ENCODE measurements at regions not wholly inside any gene's neighbourhood (a gene's known extent, or its start where the extent isn't known, plus 50 kb on each side); places are given as distances from the start of the nearest gene placed in this dataset.

- Histone ChIP-seq H3K27me3 (replicated peaks; ENCODE audit: insufficient read depth, low read depth, low read length, poor library complexity) (peaks cover 10% of the 10 kb centered on the region), H3K4me3 (ENCODE audit: low read depth, low read length, poor library complexity, severe bottlenecking) (no peak overlapping the region), H3K36me3 (ENCODE audit: insufficient read depth, low read length, poor library complexity, severe bottlenecking) (no peaks in the 10 kb centered on the region), H3K9me3 (ENCODE audit: low read depth, low read length, poor library complexity, severe bottlenecking) (no peaks in the 10 kb centered on the region), H3K27ac (ENCODE audit: low read depth, low read length, poor library complexity, severe bottlenecking) (no peak overlapping the region), H3K4me1 (ENCODE audit: insufficient read depth, low read length, poor library complexity, severe bottlenecking) (no peaks in the 10 kb centered on the region)
- ChIA-PET CTCF (no interaction called here), POLR2A (ENCODE audit: low non-redundant PET) (no interaction called here)
- no peak for TF ChIP-seq EZH2 (IDR thresholded peaks at IDR 0.05; ENCODE audit: borderline replicate concordance, low read depth, low read length, poor library complexity, severe bottlenecking)
- TF ChIP-seq CTCF (conservative IDR thresholded peaks at IDR 0.05; ENCODE audit: low read depth, low read length), result no peak
- intact Hi-C loops (cut with micrococcal nuclease; ENCODE audit: unreplicated experiment), result no loop called here
- BruUV-seq (replicated peaks), result no TSS peak
- DNase-seq (ENCODE audit: low spot score), result no peak
These were observed 93.6 kb upstream of the SSTR4 start for GRCh38 chr20:22941550-22941949.

- ChIA-PET POLR2A (ENCODE audit: low non-redundant PET) (no interaction called here), CTCF (no interaction called here)
- Histone ChIP-seq H3K27me3 (replicated peaks; ENCODE audit: insufficient read depth, low read depth, low read length, poor library complexity) (peaks cover 7% of the 10 kb centered on the region), H3K27ac (ENCODE audit: low read depth, low read length, poor library complexity, severe bottlenecking) (no peak overlapping the region), H3K4me3 (ENCODE audit: low read depth, low read length, poor library complexity, severe bottlenecking) (no peak overlapping the region), H3K4me1 (ENCODE audit: insufficient read depth, low read length, poor library complexity, severe bottlenecking) (no peaks in the 10 kb centered on the region), H3K9me3 (ENCODE audit: low read depth, low read length, poor library complexity, severe bottlenecking) (no peaks in the 10 kb centered on the region), H3K36me3 (ENCODE audit: insufficient read depth, low read length, poor library complexity, severe bottlenecking) (no peaks in the 10 kb centered on the region)
- intact Hi-C loops (cut with micrococcal nuclease; ENCODE audit: unreplicated experiment), result no loop called here
- no peak for DNase-seq (ENCODE audit: low spot score)
- no peak for TF ChIP-seq EZH2 (IDR thresholded peaks at IDR 0.05; ENCODE audit: borderline replicate concordance, low read depth, low read length, poor library complexity, severe bottlenecking)
- no peak for TF ChIP-seq CTCF (conservative IDR thresholded peaks at IDR 0.05; ENCODE audit: low read depth, low read length)
- no TSS peak for BruUV-seq (replicated peaks)
These were observed 92.4 kb upstream of the SSTR4 start for GRCh38 chr20:22942742-22943141.

- Histone ChIP-seq H3K4me3 (ENCODE audit: low read depth, low read length, poor library complexity, severe bottlenecking) (no peak overlapping the region), H3K4me1 (ENCODE audit: insufficient read depth, low read length, poor library complexity, severe bottlenecking) (no peaks in the 10 kb centered on the region), H3K36me3 (ENCODE audit: insufficient read depth, low read length, poor library complexity, severe bottlenecking) (no peaks in the 10 kb centered on the region), H3K27ac (ENCODE audit: low read depth, low read length, poor library complexity, severe bottlenecking) (no peak overlapping the region), H3K27me3 (replicated peaks; ENCODE audit: insufficient read depth, low read depth, low read length, poor library complexity) (peaks cover 7% of the 10 kb centered on the region), H3K9me3 (ENCODE audit: low read depth, low read length, poor library complexity, severe bottlenecking) (no peaks in the 10 kb centered on the region)
- ChIA-PET POLR2A (ENCODE audit: low non-redundant PET) (no interaction called here), CTCF (no interaction called here)
- TF ChIP-seq EZH2 (IDR thresholded peaks at IDR 0.05; ENCODE audit: borderline replicate concordance, low read depth, low read length, poor library complexity, severe bottlenecking) (no peak), CTCF (conservative IDR thresholded peaks at IDR 0.05; ENCODE audit: low read depth, low read length) (no peak)
- DNase-seq (ENCODE audit: low spot score), result no peak
- intact Hi-C loops (cut with micrococcal nuclease; ENCODE audit: unreplicated experiment), result no loop called here
- no TSS peak for BruUV-seq (replicated peaks)
These were observed 91.0 kb upstream of the SSTR4 start for GRCh38 chr20:22944062-22944461.
